Pancreas (tissue), 10 donors: ENCODE measurements at regions not wholly inside any gene's neighbourhood (a gene's known extent, or its start where the extent isn't known, plus 50 kb on each side); places are given as distances from the start of the nearest gene placed in this dataset.

Experiments used
- ATAC-seq, 4 donors: fragments of 200-7000 bp; cut with Tn5 transposase; one replicate each; pipeline versions ENCODE4 v1.8.0 to v1.9.1; 2020; ENCODE audit warnings: mild to moderate bottlenecking in 4 of 4, moderate library complexity in 4 of 4
- DNase-seq, 6 donors: peaks; one replicate each; pipeline ENCODE4 v3.0.0-alpha.2; 2020
- FAIRE-seq: peaks from 2 replicates; lab custom pipeline; 2012; peaks lifted over from hg19 to GRCh38; lab: Jason Lieb, UNC
- H3K27ac ChIP-seq, 4 donors: fragments of 200-600 bp; sonication (generic); 1 replicate in 3 of 4; 2 replicates in 1 of 4; pipeline versions ENCODE4 v1.5.0 to v1.8.0; 2020
- H3K27me3 ChIP-seq, 4 donors: fragments of 200-600 bp; one replicate each; pipeline ENCODE4 v1.8.0; 2021
- H3K36me3 ChIP-seq, 3 donors: fragments of 200-600 bp; sonication (generic) in 1 of 3; one replicate each; pipeline versions ENCODE4 v1.5.0 to v1.8.0; 2020 to 2021
- H3K4me1 ChIP-seq, 3 donors: fragments of 200-600 bp; one replicate each; pipeline ENCODE4 v1.8.0; 2021
- H3K4me3 ChIP-seq, 4 donors: fragments of 200-600 bp; sonication (generic) in 2 of 4; one replicate each; pipeline versions ENCODE4 v1.5.0 to v1.8.0; 2020 to 2021
- H3K9me3 ChIP-seq, 4 donors: fragments of 200-600 bp; one replicate each; pipeline ENCODE4 v1.8.0; 2021
- CTCF ChIP-seq, 4 donors: fragments of 200-600 bp; sonication (generic) in 3 of 4; IDR thresholded peaks; one replicate each; pipeline versions ENCODE4 v1.5.0 to v1.8.0; 2021; ENCODE audit warnings: antibody characterized with exemption in 4 of 4
- WGBS, 2 donors: extraction: QIAGEN DNeasy Blood & Tissue Kit; methylation state at CpG; one replicate each; pipeline ENCODE4 v1.1.7; 2013; 5-methylcytosine and 5-hydroxymethylcytosine counted together
- intact Hi-C, 3 donors: fragments of 100-400 bp; cut with DNase I; formaldehyde crosslinking; loops; one replicate each; pipeline versions ENCODE4 v1.11.1 to v1.14.2; 2022
- donor health status: healthy with polysubstance abuse.
- donor health status: DM: no; HTN: no; CAD: no; lungs with moderate emphysema.
- donor health status: DM: no; HTN: no; CAD: no.
- donor health status: control.
- donor health status: control.
- donor health status: Bipolar disorder and iron deficiency.
- donor health status: DM: yes; HTN: yes; CAD: no.
- donor health status: DM: no; HTN: no; CAD: no.
- donor health status: DM: no; HTN: no; CAD: no.
- donor health status: DM: yes; HTN: yes; CAD: no.

- TF ChIP-seq CTCF (IDR thresholded peaks at IDR 0.05), result no peak
- no peak for FAIRE-seq
Observed at GRCh38 chr4:101693842-101694398, 96.6 kb upstream of the BANK1 start.

GRCh38 chr4:101689220-101689619 is 101.3 kb upstream of the BANK1 start:
- intact Hi-C loops, result no loop called here
- peaks cover 0 to 9% (median 8%) of the 10 kb centered on the region in 3 donors for H3K4me1 ChIP-seq
- peak in 3 of 4 donors; percentile 54 to 79 (median 54) for ATAC-seq
- H3K27ac ChIP-seq, result peak overlapping the region in 1 of 4 donors; percentile 19
- H3K36me3 ChIP-seq, result no peaks in the 10 kb centered on the region
- TF ChIP-seq CTCF (IDR thresholded peaks at IDR 0.05), result no peak
- FAIRE-seq, result no peak
- no peak for DNase-seq
- 24 to 39% methylated on average over 1 of the region's 1 CpG for WGBS, 2 donors
- H3K4me3 ChIP-seq, result no peak overlapping the region
- no peaks in the 10 kb centered on the region for H3K9me3 ChIP-seq
- H3K27me3 ChIP-seq, result no peaks in the 10 kb centered on the region

More at GRCh38 chr4:101693842-101694398, 96.6 kb upstream of the BANK1 start:
- Histone ChIP-seq H3K4me1 (peaks cover 0 to 4% (median 3%) of the 10 kb centered on the region in 3 donors), H3K4me3 (no peak overlapping the region), H3K27ac (no peak overlapping the region), H3K27me3 (no peaks in the 10 kb centered on the region), H3K36me3 (no peaks in the 10 kb centered on the region), H3K9me3 (no peaks in the 10 kb centered on the region)
- 29 to 54% methylated on average over 6 of the region's 6 CpGs for WGBS, 2 donors
- ATAC-seq (no peak), DNase-seq (no peak)
- intact Hi-C loops, result no loop called here

- no peak for FAIRE-seq
- TF ChIP-seq CTCF (IDR thresholded peaks at IDR 0.05), result no peak
Observed at GRCh38 chr4:101685126-101685525, 105.4 kb upstream of the BANK1 start.

GRCh38 chr4:101682946-101683345 is 107.6 kb upstream of the BANK1 start:
- no peak for TF ChIP-seq CTCF (IDR thresholded peaks at IDR 0.05)
- Histone ChIP-seq H3K27ac (no peak overlapping the region), H3K9me3 (no peaks in the 10 kb centered on the region), H3K36me3 (no peaks in the 10 kb centered on the region), H3K4me3 (no peak overlapping the region), H3K27me3 (no peaks in the 10 kb centered on the region), H3K4me1 (no peaks in the 10 kb centered on the region)
- WGBS, 2 donors, result 77 to 79% methylated on average over 3 of the region's 3 CpGs
- FAIRE-seq (no peak), DNase-seq (no peak), ATAC-seq (no peak)
- intact Hi-C loops, result no loop called here

More at GRCh38 chr4:101685126-101685525, 105.4 kb upstream of the BANK1 start:
- no peaks in the 10 kb centered on the region for H3K27me3 ChIP-seq
- no peak overlapping the region for H3K4me3 ChIP-seq
- DNase-seq (no peak), ATAC-seq (no peak)
- peaks cover 0 to 9% (median 8%) of the 10 kb centered on the region in 3 donors for H3K4me1 ChIP-seq
- H3K36me3 ChIP-seq, result no peaks in the 10 kb centered on the region
- H3K9me3 ChIP-seq, result no peaks in the 10 kb centered on the region
- no peak overlapping the region for H3K27ac ChIP-seq
- WGBS, 2 donors, result 70 to 79% methylated on average over 1 of the region's 1 CpG
- intact Hi-C loops, result no loop called here

- DNase-seq (no peak), FAIRE-seq (no peak), ATAC-seq (no peak)
- WGBS, 2 donors, result 30 to 48% methylated on average over 3 of the region's 3 CpGs
- Histone ChIP-seq H3K36me3 (no peaks in the 10 kb centered on the region), H3K27ac (no peak overlapping the region), H3K9me3 (no peaks in the 10 kb centered on the region), H3K27me3 (no peaks in the 10 kb centered on the region), H3K4me1 (no peaks in the 10 kb centered on the region), H3K4me3 (no peak overlapping the region)
- TF ChIP-seq CTCF (IDR thresholded peaks at IDR 0.05), result no peak
- intact Hi-C loops, result no loop called here
Observed at GRCh38 chr4:101678180-101678579, 112.3 kb upstream of the BANK1 start.
